Common myeloid progenitor, CD34-positive (primary cell): ENCODE measurements at regions not wholly inside any gene's neighbourhood (a gene's known extent, or its start where the extent isn't known, plus 50 kb on each side); places are given as distances from the start of the nearest gene placed in this dataset.
"Not testable (repeated sequence)": the region's sequence is repeated elsewhere in the genome, so short reads cannot be mapped to it uniquely, and the experiment has no call there.

ENCODE experiments used
- CTCF ChIA-PET: fragments of 350-600 bp; sonication (Branson Sonifier 250); formaldehyde crosslinking; loops from one replicate; lab custom pipeline; 2021; ENCODE audit warnings: antibody characterized with exemption; lab: Charles Lee
- POLR2A ChIA-PET: fragments of 350-600 bp; sonication (Branson Sonifier 250); formaldehyde crosslinking; loops from one replicate; lab custom pipeline; 2021; ENCODE audit warnings: antibody characterized with exemption; lab: Charles Lee
- DNase-seq, 3 donors: peaks; one replicate each; pipeline versions ENCODE4 v3.0.0 to v3.0.0-alpha.2; 2013
- H3K27ac ChIP-seq, 2 experiments: 1 replicate in 1 of 2; 2 replicates in 1 of 2; pipeline ENCODE4 v1.7.0; 2013; ENCODE audit warnings: inconsistent platforms in 2 of 2, low read length in 2 of 2, mild to moderate bottlenecking in 2 of 2, low read depth in 1 of 2, moderate library complexity in 1 of 2; ENCODE audit not compliant: severe bottlenecking in 2 of 2, insufficient read depth in 1 of 2, poor library complexity in 1 of 2
- H3K27me3 ChIP-seq, 5 experiments: replicated peaks in 2 of 5; 1 replicate in 3 of 5; 2 replicates in 2 of 5; pipeline versions ENCODE4 v1.6.1 to v1.7.0; 2013; ENCODE audit warnings: low read length in 4 of 5, mild to moderate bottlenecking in 2 of 5, moderate library complexity in 2 of 5, inconsistent platforms in 1 of 5; ENCODE audit not compliant: insufficient read depth in 5 of 5, control insufficient read depth in 4 of 5
- H3K36me3 ChIP-seq, 4 experiments: 1 replicate in 2 of 4; 2 replicates in 2 of 4; pipeline versions ENCODE4 v1.6.1 to v1.7.0; 2013; ENCODE audit warnings: low read length in 3 of 4, control low read depth in 1 of 4, mild to moderate bottlenecking in 1 of 4; ENCODE audit not compliant: control insufficient read depth in 4 of 4, insufficient read depth in 4 of 4
- H3K4me1 ChIP-seq, 4 experiments: 1 replicate in 3 of 4; 2 replicates in 1 of 4; pipeline versions ENCODE4 v1.6.1 to v1.7.1; 2013; ENCODE audit warnings: low read length in 3 of 4, mild to moderate bottlenecking in 3 of 4, control low read depth in 1 of 4, inconsistent platforms in 1 of 4, moderate library complexity in 1 of 4; ENCODE audit not compliant: control insufficient read depth in 4 of 4, insufficient read depth in 4 of 4; ENCODE audit errors: control extremely low read depth in 1 of 4
- H3K4me3 ChIP-seq, 7 experiments: 1 replicate in 4 of 7; 2 replicates in 3 of 7; pipeline versions ENCODE4 v1.5.1 to v1.7.0; 2013; ENCODE audit warnings: mild to moderate bottlenecking in 7 of 7, low read length in 6 of 7, moderate library complexity in 6 of 7, inconsistent platforms in 2 of 7, low read depth in 2 of 7, control low read depth in 1 of 7; ENCODE audit not compliant: insufficient read depth in 4 of 7, control insufficient read depth in 1 of 7; ENCODE audit errors: extremely low read depth in 1 of 7
- H3K9me3 ChIP-seq, 5 experiments: 1 replicate in 4 of 5; 2 replicates in 1 of 5; pipeline versions ENCODE4 v1.6.1 to v1.7.1; 2013; ENCODE audit warnings: low read length in 4 of 5, mild to moderate bottlenecking in 2 of 5, inconsistent platforms in 1 of 5, low read depth in 1 of 5, moderate library complexity in 1 of 5; ENCODE audit not compliant: control insufficient read depth in 4 of 5, insufficient read depth in 2 of 5; ENCODE audit errors: control extremely low read depth in 1 of 5
- whole genome bisulfite sequencing: methylation state at CpG from one replicate; pipeline ENCODE4 v1.1.5; 2013; ENCODE audit not compliant: insufficient coverage; 5-methylcytosine and 5-hydroxymethylcytosine counted together

DNA sequence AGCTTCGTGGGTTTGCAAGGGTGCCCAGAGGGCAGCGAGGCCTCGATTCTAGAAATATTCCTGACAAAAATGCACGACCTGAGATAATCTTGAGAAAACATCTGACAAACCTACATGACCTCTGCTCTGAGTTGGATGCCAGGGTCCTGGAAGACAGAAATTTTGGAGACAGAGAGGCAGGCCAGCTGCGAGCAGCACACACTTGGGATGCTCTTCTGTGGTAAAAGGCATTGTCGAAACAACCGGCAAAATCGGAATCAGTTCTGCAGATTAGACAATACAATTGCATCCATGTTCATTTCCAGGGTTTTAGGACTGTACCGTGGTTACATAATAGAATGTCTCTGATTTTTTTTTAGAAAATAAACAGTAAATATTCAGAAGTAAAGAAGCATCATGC lies 74.2 kb downstream of the GADD45G start:
- WGBS: 91% methylated on average over 5 of the region's 9 CpGs
- CTCF ChIA-PET: interaction anchor here (1.4 kb wide), 1 partner anchor 76 kb away, joined by 3 read pairs; no protein-coding TSS in a partner anchor
- no peak overlapping the region for H3K4me3 ChIP-seq
- POLR2A ChIA-PET: no interaction called here
- H3K9me3 ChIP-seq: no peaks in the 10 kb centered on the region
- no peak for DNase-seq
- no peak overlapping the region for H3K27ac ChIP-seq
- H3K4me1 ChIP-seq: no peaks in the 10 kb centered on the region
- no peaks in the 10 kb centered on the region for H3K27me3 ChIP-seq
- H3K36me3 ChIP-seq: no peaks in the 10 kb centered on the region

DNA sequence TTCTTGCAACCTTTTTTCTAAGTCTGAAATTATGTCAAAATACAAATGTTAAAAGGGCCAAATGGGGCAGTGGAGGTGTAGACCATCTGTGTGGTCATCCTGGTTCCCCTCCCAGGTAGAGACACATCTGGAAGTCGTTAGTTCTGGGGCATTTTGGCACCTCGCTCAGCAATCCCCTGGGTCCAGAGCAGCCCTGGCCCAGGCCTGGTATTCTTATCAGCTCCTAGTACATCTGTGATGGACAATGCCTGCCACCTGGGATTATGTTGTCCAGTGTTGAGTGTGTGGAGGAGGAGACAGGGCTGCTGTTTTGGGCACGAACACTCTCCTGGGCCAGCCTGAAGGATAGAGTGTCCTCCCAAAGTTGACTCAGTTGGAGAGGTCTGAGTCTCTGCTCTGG lies 74.8 kb downstream of the GADD45G start:
- WGBS: 100% methylated on average over 3 of the region's 3 CpGs
- H3K4me1 ChIP-seq: no peaks in the 10 kb centered on the region
- no peaks in the 10 kb centered on the region for H3K36me3 ChIP-seq
- no peak overlapping the region for H3K27ac ChIP-seq
- ChIA-PET POLR2A (no interaction called here), CTCF (interaction anchor here (1.4 kb wide), 1 partner anchor 77 kb away, joined by 3 read pairs; no protein-coding TSS in a partner anchor)
- no peaks in the 10 kb centered on the region for H3K9me3 ChIP-seq
- no peak for DNase-seq
- no peak overlapping the region for H3K4me3 ChIP-seq
- H3K27me3 ChIP-seq: no peaks in the 10 kb centered on the region

DNA sequence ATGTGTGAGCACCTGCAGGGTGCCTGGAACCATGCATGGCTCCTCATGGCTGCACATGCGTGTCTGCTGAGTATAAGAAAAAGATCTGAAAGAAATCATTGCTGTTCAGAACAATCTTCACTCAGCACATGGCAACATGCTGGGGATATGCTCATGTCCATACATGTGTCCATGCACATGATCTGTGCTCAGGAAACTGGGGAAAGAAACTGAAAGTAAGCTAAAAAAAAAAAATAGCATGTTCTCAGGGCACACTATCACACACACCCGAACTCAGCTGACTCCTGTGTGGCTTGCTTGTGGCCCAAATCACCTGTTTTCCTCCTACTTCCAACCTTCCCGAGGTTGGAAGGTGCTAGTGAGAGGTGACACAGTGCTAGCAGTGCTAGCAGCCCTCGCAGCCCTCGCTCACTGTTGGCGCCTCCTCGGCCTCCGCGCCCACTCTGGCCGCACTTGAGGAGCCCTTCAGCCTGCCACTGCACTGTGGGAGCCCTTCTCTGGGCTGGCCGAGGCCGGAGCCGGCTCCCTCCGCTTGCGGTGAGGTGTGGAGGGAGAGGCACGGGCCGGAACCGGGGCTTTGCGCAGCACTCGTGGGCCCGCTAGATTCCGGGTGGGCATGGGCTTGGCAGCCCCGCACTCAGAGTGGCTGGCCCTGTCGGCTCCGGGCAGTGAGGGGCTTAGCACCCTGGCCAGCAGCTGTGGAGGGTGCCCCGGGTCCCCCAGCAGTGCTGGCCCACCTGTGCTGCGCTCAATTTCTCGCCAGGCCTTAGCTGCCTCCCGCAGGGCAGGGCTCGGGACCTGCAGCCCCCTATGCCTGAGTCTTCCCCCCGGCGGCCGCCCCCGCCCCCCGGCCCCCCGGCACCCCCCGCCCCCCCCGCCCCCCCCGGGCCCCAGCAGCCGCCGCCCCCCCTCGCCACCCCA lies 76.0 kb downstream of the GADD45G start:
- CTCF ChIA-PET: interaction anchor here (0.6 kb wide), 1 partner anchor 504 kb away, joined by 3 read pairs; no protein-coding TSS in a partner anchor
- no peak overlapping the region for H3K4me3 ChIP-seq
- H3K4me1 ChIP-seq: no peaks in the 10 kb centered on the region
- POLR2A ChIA-PET: no interaction called here
- DNase-seq: no peak
- H3K9me3 ChIP-seq: no peaks in the 10 kb centered on the region
- no peaks in the 10 kb centered on the region for H3K27me3 ChIP-seq
- H3K36me3 ChIP-seq: no peaks in the 10 kb centered on the region
- WGBS: 96% methylated on average over 22 of the region's 42 CpGs
- H3K27ac ChIP-seq: no peak overlapping the region

DNA sequence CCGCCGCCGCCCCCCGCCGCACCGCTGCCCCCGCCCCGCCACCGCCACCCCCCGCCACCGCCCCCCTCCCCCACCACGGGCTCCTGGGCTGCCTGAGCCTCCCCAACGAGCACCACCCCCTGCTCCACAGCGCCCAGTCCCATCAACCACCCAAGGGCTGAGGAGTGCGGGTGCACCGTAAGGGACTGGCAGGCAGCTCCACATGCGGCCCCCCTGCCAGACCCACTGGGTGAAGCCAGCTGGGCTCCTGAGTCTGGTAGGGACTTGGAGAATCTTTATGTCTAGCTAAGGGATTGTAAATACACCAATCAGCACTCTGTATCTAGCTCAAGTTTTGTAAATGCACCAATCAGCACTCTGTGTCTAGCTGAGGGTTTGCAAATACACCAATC lies 76.7 kb downstream of the GADD45G start:
- H3K4me3 ChIP-seq, H3K36me3 ChIP-seq, H3K4me1 ChIP-seq, CTCF ChIA-PET, H3K9me3 ChIP-seq, H3K27ac ChIP-seq, H3K27me3 ChIP-seq, POLR2A ChIA-PET, DNase-seq: not testable (repeated sequence)
- WGBS: 84% methylated on average over 3 of the region's 17 CpGs

DNA sequence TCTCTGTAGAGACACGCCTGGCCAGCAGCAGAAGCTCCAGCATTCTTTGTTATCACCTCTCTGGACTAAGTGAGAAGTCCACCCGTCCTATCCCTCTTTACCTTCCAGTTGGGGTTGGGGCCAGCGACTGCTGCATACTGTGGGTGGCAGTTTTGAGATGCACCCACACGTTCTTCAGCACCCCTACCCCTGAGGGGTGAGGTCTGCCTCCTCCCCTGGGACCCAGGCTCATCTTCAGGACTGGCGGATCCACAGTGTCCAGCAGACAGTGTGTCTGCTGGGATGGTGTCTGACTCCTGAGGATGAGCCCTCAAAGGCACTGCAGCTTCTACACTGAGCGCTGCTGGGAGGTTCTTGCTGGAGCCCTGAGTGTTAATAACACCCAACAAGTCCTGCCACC lies 78.8 kb downstream of the GADD45G start:
- CTCF ChIA-PET: interaction anchor here (1.0 kb wide), 1 partner anchor 12 kb away, joined by 3 read pairs; no protein-coding TSS in a partner anchor
- 100% methylated on average over 6 of the region's 6 CpGs for WGBS
- no peak for DNase-seq
- Histone ChIP-seq H3K27ac (no peak overlapping the region), H3K4me1 (no peaks in the 10 kb centered on the region), H3K36me3 (no peaks in the 10 kb centered on the region), H3K27me3 (peaks cover 0 to 2% (median 0%) of the 10 kb centered on the region in 5 experiments), H3K9me3 (no peaks in the 10 kb centered on the region), H3K4me3 (no peak overlapping the region)
- POLR2A ChIA-PET: interaction anchor here (0.6 kb wide), 1 partner anchor 16 kb away, joined by 3 read pairs; no protein-coding TSS in a partner anchor

DNA sequence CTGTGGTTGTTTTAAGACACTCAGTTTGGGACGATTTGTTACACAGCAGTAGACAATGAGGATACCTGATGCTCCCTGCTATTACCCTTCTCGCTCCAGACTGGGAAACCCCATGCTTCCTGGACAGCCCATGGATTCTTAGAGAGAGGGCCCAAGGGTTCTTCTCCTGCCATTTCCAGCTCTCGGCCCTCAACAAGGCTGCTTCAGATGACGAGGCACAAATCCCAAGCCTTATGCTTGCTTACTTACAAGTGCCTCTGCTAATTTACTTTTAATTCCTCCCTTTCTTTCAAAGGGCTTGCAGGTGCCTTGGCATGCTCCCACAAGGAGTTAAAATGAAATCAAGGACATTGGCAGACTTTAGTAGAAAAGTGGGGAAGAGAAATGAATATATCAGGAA lies 79.4 kb downstream of the GADD45G start:
- 96% methylated on average over 4 of the region's 4 CpGs for WGBS
- Histone ChIP-seq H3K27me3 (peaks cover 0 to 2% (median 0%) of the 10 kb centered on the region in 5 experiments), H3K4me1 (no peaks in the 10 kb centered on the region), H3K27ac (no peak overlapping the region), H3K36me3 (no peaks in the 10 kb centered on the region), H3K9me3 (no peaks in the 10 kb centered on the region), H3K4me3 (no peak overlapping the region)
- ChIA-PET CTCF (interaction anchor here (1.0 kb wide), 1 partner anchor 11 kb away, joined by 3 read pairs; no protein-coding TSS in a partner anchor), POLR2A (no interaction called here)
- no peak for DNase-seq
